Lung microvascular endothelial cell (primary cell): ENCODE measurements at regions not wholly inside any gene's neighbourhood (a gene's known extent, or its start where the extent isn't known, plus 50 kb on each side); places are given as distances from the start of the nearest gene placed in this dataset.
A peak's percentile ranks its signal among the peaks of the same experiment; 100 is the strongest.

Experiments
- DNase-seq, 2 donors: peaks; one replicate each; pipeline versions ENCODE4 v3.0.0 to v3.0.0-alpha.2; 2010; ENCODE audit warnings: low read depth in 2 of 2

DNA sequence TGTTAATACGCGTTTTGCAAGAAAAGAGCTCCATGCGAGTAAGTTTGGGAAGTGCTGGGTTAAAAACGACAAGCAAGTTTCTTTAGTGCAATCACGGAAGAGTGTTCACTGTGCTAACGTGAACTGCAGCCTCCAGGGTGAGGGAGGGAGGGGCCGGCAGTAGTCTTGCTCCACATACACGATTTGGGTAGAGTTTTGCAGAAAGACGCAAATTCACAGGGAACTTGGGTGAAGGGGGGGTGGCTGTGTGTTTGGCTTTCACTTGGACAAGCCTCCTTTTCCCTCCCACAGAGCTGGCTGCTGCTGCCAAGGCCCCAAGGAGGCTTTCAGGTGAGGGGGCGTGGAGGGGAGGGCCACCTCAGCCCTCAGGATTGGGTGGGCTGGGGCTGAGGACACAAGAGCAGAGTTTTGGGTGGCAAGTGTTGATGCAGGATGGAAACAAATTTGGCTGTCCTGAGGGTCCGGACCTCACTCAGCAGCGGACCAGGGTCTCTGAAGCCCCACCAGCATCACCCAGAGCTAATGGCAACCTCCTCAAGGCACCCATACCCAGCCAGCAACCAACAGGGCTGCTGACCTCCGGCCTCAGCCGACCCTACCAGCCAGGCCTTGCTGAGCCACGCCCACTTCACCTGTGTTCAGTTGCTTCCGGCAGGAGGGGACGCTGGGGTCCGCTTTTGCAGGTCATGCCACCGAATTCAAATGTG, 204.5 kb downstream of the ERMARD start:
- no peak for DNase-seq

DNA sequence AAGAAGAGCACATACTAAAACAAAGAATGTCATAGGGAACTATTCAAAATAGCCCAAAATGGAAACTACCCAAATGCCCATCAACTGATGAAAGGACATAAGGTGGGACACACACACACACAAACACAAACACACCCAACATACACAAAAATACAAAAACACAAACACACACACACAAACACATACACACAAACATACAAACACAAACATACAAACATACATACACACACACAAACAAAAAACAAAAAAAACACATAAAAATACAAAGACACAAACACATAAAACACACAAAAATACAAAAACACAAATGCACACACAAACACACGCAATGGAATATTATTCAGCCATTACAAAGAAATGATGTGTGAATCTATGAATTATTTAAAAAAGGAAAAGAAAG, 203.6 kb downstream of the ERMARD start:
- no peak for DNase-seq

DNA sequence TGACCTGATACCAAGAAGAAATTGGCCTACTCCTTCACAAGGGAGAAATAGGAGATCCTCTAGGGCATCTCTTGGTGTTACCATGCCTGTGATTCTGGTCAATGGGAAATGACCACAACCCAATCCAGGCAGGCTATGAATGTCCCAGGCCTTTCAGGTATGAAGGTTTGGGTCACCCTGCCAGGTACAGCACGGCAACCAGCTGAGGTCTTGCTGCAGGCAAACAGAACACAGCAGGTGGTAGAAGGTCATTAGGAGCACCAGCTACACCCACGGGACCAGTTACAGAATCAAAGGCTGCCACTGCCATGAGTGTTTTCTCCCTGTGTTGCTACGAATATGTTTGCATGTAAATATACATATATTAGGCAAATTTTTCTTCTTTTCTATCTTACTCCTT, 202.3 kb downstream of the ERMARD start:
- no peak for DNase-seq

DNA sequence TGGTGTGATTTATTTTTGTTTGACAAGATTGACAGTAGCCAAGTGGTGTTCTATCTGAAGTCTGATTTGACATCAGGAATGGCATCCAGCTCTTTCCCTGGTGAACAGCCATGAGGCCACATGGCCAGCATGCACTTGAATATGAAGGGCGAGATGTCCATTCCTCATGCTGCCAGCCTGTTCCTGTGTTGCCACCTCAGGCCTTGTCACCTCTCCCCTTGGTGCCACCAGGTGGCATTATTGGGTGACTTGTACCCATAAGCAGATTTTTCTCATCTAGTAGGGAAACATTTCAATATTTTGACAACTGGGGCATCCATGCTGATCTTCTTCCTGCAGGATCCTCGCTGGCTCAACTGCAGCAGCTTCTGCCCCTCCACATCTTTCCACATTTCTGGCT, 199.1 kb downstream of the ERMARD start:
- DNase-seq = peak in 1 of 2 donors; percentile 27

DNA sequence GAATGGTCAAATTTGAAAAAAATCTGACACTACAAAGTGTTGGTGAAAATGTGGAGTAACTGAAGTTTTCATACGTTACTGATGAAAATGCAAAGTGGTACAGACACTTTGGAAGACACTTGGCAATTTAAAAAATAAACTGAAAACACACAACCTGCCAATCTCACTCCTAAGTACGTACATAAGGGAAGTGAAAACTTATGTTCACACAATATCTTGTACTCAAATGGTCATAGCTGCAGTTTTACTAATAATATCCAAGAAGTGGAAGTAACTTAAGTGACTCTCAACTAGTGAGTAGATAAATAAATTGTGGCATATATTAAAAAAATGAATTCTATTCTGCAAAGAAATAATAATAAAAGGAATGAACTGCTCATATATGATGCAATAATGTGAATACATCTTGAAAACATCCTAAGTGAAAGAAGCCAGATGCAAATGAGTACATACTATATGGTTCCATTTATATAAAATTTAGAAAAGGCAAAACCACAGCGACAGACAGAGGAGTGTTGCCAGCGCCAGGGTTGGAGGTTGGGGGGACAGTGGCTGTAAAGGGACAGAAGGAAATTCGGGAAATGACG, 198.2 kb downstream of the ERMARD start:
- no peak for DNase-seq

DNA sequence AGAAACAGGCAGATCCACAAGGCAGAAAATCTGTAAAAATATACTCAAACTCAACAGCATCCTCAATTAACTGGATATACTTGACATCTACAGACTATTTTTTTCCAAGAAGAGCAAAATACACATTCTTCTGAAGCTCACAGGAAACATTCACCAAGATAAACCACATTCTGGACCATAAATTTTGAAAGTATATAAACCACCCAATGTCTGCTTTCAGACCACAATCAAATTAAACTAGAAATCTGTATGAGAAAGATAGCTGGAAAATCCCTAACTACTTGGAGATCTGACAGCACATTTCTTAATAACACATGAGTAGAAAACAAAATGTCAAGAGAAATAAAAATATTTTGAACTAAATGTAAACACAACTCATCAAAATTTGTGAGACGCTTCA, 195.5 kb downstream of the ERMARD start:
- DNase-seq = no peak

DNA sequence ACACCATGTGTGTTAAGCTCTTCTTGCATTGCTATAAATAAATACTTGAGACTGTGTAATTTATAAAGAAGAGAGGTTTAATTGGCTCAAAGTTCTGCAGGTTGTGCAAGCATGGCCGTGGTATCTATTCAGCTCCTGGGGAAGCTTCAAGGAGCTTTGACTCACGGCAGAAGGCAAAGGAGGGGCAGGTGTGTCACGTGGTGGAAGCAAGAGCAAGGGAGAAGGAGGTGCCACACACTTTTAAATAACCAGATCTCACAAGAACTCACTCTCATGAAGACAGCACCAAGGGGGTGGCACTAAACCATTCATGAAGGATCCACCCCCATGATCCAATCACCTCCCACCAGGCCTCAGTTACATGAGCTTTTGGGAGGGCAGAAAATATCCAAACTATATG, 193.7 kb downstream of the ERMARD start:
- DNase-seq = no peak

DNA sequence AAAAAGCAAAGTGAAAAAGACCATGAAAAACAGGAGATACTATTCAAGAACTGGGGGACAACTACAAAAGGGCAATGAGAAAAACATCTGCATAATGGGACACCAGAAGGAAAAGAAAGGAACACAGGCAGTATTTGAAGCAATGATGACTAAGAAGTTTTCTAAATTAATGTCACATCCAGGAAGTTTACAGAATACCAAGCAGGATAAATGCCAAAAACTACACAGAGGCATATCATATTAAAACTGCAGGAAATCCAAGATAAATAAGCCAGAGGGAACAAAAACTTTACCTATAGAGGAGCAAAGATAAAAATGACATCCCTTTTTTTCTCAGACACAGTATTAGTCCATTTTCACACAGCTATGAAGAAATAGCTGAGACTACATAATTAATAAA, 193.0 kb downstream of the ERMARD start:
- peak in 1 of 2 donors; percentile 78 for DNase-seq

DNA sequence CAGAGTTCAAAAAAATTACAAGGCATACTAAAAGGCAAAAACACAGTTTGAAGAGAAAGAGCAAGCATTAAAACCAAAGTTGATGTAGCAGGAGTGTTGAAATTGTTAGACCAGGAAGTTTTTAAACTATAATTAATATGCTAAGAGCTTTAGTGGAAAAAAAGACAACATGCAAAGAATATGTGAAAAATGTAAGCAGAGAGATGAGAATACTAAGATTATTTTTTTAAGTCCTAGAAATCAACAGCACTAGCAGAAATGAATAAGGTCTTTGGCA, 192.6 kb downstream of the ERMARD start:
- no peak for DNase-seq

DNA sequence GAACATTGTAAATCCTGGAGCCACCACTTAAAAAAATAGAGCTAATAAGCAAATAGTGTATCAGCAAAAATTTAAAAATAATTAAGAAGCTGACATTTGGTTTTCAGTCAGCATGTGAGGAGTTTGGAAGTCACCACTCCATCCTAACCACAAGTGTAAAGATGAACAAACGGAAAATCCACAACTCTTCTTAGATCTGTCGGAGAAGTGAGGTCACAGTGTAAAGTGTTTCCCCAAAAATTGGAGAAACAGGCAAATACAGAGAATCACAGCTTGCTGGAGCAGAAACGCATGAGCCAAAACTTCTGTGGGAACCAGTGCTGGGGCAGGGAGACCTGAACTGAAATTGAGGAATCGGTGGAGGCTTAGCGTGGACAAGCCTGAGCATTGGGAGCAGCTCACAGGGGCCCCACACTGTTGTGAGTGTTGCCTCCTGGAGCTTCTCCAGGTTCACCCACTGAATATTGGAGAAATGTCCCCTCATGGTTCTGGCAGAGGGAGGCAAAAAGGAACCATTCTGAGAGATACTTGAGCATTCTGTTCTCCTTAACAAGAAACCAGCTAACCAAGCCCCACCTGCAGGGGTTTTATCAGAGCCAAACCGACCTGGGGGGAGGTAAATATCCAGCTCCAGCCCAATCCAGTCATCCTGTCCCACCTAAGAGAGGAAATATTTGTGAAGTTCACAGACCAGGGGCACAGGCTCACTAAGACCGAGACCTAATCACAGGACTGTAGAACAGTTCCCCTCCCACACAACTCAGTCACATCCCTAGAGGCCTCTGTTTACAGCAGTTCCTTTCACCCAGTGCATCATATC, 192.0 kb downstream of the ERMARD start:
- DNase-seq = no peak

DNA sequence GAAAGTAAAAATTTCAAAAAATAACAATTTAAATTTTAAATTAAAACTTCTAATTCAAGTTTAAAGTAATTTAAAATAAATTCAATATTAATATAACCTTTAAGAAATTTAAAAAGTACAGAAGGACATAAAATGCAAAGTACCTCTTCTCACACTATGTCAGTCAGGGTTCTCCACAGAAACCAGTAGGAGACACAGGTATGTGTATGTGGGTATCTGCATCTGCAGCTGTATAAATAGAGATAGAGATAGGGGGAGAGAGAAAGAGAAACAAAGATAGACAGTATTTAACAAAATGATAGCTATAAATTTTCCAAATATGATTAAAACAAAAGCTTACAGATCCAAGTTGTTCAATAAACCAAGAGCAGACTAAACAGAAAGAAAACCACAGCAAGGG, 190.8 kb downstream of the ERMARD start:
- DNase-seq = no peak

DNA sequence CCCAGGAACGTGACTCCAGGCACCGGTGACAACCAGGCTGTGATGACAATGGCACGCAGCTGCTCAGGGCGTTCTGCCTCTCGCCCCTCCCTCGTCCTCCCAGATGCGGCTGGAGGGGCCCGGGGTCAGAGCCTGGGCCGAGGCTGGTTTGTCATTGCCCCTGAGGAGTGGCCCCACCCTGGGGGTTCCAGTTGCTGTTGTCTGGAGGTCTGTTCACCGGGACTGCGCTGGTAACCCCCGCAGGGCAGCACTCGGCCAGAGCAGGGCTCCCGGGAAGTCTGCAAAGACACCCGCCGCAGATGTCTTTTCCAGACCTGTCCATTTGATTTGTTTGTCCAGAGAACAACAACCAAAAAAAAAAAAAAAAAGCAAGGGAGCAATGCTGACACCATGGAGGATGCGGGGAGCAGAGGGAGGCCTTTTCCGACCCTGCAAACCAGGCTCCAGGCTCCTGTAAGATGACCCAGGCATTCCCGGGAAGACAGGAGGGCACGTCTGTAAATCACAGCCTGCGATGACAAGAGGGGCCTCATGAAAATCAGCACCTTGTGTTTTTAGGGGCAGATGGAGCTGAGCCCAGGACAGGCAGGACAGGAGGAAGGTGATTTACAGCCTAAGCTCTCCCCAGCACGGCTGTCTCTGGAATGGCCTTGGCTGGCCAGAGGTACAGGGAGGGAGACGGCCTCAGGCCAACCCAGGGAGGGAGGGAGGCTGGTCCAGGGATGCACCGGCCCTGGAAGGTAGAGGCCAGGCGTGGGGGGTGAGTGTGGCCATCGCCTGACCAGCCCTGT, 189.3 kb downstream of the ERMARD start:
- no peak for DNase-seq

DNA sequence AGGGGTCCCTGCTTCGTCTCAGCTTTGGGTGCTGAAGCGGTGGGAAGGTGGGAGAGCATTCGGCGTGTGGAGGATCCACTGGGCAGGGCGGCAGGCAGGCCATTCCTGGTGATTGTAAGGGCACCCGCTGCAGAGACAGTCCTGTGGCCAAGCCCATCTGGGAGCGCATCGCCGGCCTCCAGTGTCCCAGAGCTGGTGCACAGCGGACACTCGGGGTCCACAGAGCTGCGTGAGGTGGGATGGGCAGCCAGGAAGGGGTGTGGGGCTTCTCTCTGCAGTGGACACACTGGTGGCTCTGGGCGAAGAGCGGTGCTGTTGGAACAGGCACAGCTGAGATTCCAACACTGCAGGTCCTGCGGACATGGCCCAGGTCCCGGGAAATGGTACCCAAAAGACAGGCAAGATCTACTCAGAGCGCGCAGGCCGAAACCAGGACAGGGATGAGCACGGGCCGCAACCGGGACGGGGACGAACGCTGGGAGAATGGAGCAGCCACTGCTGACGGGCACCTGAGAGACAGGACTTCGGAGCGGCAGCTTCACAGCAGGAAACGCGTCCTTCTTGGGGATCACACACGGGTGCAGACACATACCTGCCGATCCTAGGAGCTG, 188.2 kb downstream of the ERMARD start:
- no peak for DNase-seq

DNA sequence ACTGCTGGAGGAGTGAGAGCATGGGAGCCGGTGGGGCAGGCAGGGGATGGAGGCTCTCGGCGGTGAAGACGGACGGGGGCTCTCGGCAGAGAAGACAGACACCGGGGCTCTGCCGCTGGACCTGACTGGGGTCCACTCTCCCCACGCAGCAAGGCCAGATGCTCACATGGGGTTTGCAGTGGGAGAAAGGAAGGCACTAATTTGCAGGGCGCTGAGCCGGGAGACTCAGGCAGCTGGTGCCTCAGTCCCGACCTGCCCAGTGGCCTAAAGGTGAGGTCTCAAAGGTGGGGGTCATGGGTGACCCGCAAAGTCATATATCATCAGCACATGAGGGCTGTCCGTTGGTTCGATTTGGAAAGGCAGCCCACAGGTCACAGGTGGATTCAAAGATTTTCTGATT, 187.3 kb downstream of the ERMARD start:
- DNase-seq = no peak

DNA sequence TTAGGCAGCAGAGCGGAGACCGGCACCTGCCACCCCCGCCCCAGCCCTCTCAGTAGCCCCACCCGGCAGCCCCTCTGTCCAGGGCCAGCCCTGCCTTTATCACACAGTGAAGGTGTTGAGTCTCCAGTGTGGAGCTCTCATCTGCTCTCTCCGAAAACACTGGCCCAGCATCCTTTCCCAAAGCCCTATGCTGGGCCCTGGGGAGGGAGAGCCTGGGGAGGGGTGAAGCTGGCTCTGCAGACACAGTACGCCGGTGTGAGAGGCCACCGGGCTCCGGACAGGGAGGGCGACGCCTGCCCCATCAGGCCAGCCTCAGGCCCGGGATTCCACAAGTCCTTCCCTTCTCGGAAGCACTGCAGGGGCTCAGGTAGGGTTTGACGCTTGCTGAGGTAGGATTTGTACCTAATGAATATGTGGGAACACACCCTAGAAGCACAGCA, 186.9 kb downstream of the ERMARD start:
- DNase-seq = no peak

DNA sequence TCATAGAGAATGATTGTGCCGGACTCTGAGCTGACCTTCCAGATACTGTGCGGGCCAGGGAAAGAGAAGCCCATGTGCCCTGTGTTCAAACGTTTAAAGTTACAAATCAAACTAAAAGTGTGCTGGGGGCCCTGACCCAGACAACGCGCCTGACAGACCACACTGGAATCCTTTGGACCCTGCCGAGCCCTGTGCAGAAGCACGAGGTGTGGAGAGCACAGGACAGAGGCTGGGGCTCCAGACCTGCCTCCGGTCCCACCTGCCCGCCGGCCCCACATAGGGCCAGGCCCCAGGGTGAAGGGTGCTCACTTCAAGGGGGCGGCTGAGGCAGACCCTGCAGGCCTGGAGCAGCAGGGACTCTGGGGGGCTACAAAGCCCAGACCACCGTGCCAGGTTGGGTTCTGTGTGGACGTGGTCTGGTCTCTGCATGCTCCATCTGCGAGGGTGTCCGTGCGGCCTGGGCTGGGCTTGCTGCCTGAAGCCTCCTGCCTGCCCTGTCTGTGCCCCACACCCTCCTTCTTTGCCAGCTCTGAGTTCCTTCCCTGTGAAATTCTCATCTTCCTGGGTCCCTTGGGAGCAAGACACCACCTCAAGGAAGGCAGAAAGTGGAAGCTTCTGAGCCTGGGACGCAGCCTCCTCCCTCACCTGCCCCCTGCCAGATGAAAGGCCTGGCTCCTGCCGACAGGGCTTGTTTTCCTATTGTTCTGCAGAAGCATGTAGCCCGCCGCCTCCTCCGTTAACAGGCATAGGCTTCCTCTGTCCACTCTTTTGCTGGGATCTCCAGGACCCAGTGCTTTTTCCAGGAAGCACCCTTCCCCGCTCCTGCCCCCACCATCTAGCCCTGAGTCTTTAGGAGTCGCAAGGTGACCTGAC, 186.2 kb downstream of the ERMARD start:
- no peak for DNase-seq

DNA sequence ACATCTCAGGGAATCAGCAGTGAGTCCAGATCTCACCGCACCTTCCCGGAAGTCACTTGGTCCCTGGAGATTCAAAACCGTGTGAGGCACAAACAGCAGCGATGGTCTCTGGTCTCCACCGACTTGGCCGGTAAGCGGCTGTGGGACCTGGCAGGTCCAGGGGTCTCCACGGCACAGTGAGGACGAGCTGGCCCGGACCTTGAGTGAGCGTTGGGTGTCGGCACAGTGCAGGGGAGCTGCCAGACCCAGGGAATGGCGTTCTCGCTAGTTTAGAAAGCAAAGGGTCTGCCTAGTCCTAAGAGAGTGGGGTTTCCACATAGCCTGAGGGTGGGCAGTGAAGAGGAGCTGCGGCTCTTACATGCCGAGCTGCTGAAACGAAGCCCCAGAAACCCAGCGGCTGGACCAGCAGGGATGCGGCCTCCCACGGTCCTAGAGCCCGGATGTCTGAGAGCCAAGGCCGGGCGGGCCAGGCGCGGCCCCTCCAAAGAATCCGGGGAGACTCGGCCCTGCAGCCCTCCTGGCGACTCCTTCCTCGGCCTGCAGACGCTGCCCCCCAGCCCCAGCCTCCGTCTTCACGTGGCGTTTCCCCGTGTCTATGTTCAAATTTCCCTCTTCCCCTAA, 185.0 kb downstream of the ERMARD start:
- DNase-seq = no peak

DNA sequence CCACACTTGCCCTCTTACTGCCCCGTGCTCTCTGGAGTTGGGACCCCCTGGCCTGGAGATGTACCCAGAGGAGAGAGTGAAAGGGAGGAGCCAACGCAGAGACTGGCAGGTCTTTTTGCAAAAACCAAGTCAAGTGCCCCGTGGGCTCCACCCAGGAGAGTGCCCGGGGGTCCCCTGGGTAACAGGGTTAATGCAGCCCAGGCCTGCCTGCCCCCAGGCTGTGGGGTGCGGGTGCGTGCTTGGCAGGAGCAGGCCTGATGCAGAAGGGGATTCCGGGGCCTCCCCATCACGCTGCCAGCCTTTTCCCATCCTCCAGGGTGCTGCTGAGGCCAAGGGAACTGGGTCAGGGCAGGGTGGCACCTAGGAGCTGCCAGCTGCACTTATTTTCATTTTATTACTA, 184.4 kb downstream of the ERMARD start:
- no peak for DNase-seq

DNA sequence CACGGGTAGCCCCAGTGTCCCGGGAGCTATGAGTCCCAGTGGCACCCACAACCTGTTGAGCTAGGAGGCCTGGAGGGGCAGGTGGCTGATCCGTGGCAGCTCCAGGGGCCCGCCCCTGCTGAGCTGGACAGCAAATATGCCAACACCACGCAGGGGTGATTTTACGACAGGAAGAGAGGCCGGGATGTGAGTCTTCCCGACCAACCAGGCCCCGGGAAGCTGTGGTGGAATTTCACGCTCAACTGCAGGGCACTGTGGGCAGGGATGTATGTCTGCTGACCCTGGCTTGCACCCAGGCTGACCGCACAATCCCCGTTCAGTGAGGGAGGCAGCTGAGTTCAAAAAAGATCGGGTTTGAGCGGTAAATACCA, 183.9 kb downstream of the ERMARD start:
- peak; percentile 17 to 96 for DNase-seq

DNA sequence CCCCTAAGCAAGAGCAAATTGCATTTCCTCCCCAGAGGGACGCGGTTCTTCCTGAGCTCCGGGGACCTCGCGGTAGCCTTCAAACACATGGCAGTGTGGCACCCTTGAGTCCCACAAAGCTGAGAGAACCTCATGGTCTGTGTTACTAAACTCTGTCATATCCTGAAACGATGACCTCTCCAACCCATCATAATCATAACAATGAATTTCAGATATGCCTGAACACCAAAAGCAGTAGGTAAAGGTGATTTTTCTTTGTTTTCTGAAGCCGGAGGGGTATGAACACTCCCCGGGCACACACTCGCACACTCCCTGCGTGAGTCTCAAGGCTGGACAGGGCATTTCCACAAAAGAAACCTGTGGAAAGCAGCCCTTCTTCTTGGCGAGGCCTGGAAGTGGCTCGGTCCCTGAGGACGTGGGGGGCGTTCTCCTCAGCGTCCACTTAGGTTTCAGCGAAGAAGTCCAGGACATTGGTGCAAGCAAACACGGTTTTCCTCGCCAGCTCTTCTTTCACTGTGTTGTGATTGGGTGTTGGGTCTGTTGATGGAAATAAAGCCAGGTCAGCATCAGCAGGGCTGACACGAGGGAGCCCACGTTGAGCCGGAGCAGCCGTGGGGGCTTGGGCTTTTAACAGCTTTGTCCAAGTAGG, 183.4 kb downstream of the ERMARD start:
- DNase-seq = no peak
